Suprapubic skin (tissue), 4 donors: ENCODE measurements at regions not wholly inside any gene's neighbourhood (a gene's known extent, or its start where the extent isn't known, plus 50 kb on each side); places are given as distances from the start of the nearest gene placed in this dataset.
A peak's percentile ranks its signal among the peaks of the same experiment; 100 is the strongest.

Experiments
- DNase-seq, 2 donors: peaks; one replicate each; pipeline ENCODE4 v3.0.0-alpha.2; 2019; ENCODE audit warnings: low spot score in 2 of 2
- H3K27ac ChIP-seq: fragments of 200-600 bp; sonication (generic); one replicate; pipeline ENCODE4 v1.5.1; 2019
- H3K27me3 ChIP-seq: fragments of 200-600 bp; sonication (generic); one replicate; pipeline ENCODE4 v1.5.1; 2019
- H3K36me3 ChIP-seq: fragments of 200-600 bp; sonication (generic); one replicate; pipeline ENCODE4 v1.5.1; 2019
- H3K4me1 ChIP-seq: fragments of 200-600 bp; sonication (generic); one replicate; pipeline ENCODE4 v1.5.1; 2019
- H3K4me3 ChIP-seq: fragments of 200-600 bp; sonication (generic); one replicate; pipeline ENCODE4 v1.5.1; 2019; ENCODE audit warnings: mild to moderate bottlenecking
- H3K9me3 ChIP-seq: fragments of 200-600 bp; sonication (generic); one replicate; pipeline ENCODE4 v1.5.1; 2019
- CTCF ChIP-seq, 2 donors: fragments of 200-600 bp in 1 of 2; fragments of 450-650 bp in 1 of 2; sonication (generic) in 1 of 2; IDR thresholded peaks; one replicate each; pipeline ENCODE4 v1.5.1; 2016 to 2019; ENCODE audit warnings: antibody characterized with exemption in 2 of 2, mild to moderate bottlenecking in 1 of 2, moderate library complexity in 1 of 2
- EP300 ChIP-seq: sonication (generic); formaldehyde crosslinking; IDR thresholded peaks from one replicate; pipeline ENCODE4 v1.6.1; 2017; ENCODE audit warnings: antibody characterized with exemption
- POLR2A ChIP-seq, 2 donors: fragments of 450-650 bp; IDR thresholded peaks; one replicate each; pipeline ENCODE4 v1.6.1; 2017; ENCODE audit warnings: antibody characterized with exemption in 2 of 2, mild to moderate bottlenecking in 2 of 2, moderate library complexity in 2 of 2
- POLR2AphosphoS5 ChIP-seq, 3 donors: sonication (generic); formaldehyde crosslinking; IDR thresholded peaks; one replicate each; pipeline ENCODE4 v1.6.1; 2017; ENCODE audit warnings: antibody characterized with exemption in 3 of 3
- WGBS: methylation state at CpG from one replicate; pipeline ENCODE4 v1.1.5; 2018; 5-methylcytosine and 5-hydroxymethylcytosine counted together

GRCh38 chr9:96169901-96170300, 132.1 kb downstream of the HSD17B3 start:
- TF ChIP-seq CTCF (IDR thresholded peaks at IDR 0.05) = no peak
- TF ChIP-seq EP300 = no peak
- no peak for TF ChIP-seq POLR2A (IDR thresholded peaks at IDR 0.05)
- TF ChIP-seq POLR2AphosphoS5 (IDR thresholded peaks at IDR 0.05) = no peak
- Histone ChIP-seq H3K4me3 (no peak overlapping the region), H3K27me3 (peaks cover 3% of the 10 kb centered on the region), H3K9me3 (no peaks in the 10 kb centered on the region), H3K4me1 (peaks cover 28% of the 10 kb centered on the region), H3K27ac (peak overlapping the region; percentile 39), H3K36me3 (no peaks in the 10 kb centered on the region)
- DNase-seq = no peak
- 86% methylated on average over 6 of the region's 6 CpGs for WGBS

GRCh38 chr9:96169484-96169883, 132.5 kb downstream of the HSD17B3 start:
- H3K27ac ChIP-seq = peak overlapping the region; percentile 39
- WGBS = 43% methylated on average over 15 of the region's 15 CpGs
- peaks cover 3% of the 10 kb centered on the region for H3K27me3 ChIP-seq
- no peak for DNase-seq
- H3K9me3 ChIP-seq = no peaks in the 10 kb centered on the region
- H3K4me3 ChIP-seq = no peak overlapping the region
- no peaks in the 10 kb centered on the region for H3K36me3 ChIP-seq
- TF ChIP-seq CTCF (IDR thresholded peaks at IDR 0.05) (no peak), EP300 (no peak), POLR2A (IDR thresholded peaks at IDR 0.05) (no peak), POLR2AphosphoS5 (IDR thresholded peaks at IDR 0.05) (no peak)
- peaks cover 28% of the 10 kb centered on the region for H3K4me1 ChIP-seq

GRCh38 chr9:96168882-96169281, 133.1 kb downstream of the HSD17B3 start:
- WGBS = 95% methylated on average over 8 of the region's 10 CpGs
- Histone ChIP-seq H3K4me1 (peaks cover 28% of the 10 kb centered on the region), H3K36me3 (no peaks in the 10 kb centered on the region), H3K27ac (peak overlapping the region; percentile 39), H3K27me3 (peaks cover 3% of the 10 kb centered on the region), H3K4me3 (no peak overlapping the region), H3K9me3 (no peaks in the 10 kb centered on the region)
- DNase-seq = no peak
- no peak for TF ChIP-seq EP300
- no peak for TF ChIP-seq POLR2AphosphoS5 (IDR thresholded peaks at IDR 0.05)
- no peak for TF ChIP-seq CTCF (IDR thresholded peaks at IDR 0.05)
- TF ChIP-seq POLR2A (IDR thresholded peaks at IDR 0.05) = no peak

- Histone ChIP-seq H3K27me3 (no peaks in the 10 kb centered on the region), H3K4me3 (no peak overlapping the region), H3K9me3 (no peaks in the 10 kb centered on the region), H3K27ac (no peak overlapping the region), H3K4me1 (peaks cover 20% of the 10 kb centered on the region), H3K36me3 (no peaks in the 10 kb centered on the region)
- WGBS = 97% methylated on average over 14 of the region's 15 CpGs
- DNase-seq = no peak
- TF ChIP-seq EP300 = no peak
- TF ChIP-seq POLR2AphosphoS5 (IDR thresholded peaks at IDR 0.05) = no peak
- no peak for TF ChIP-seq POLR2A (IDR thresholded peaks at IDR 0.05)
- TF ChIP-seq CTCF (IDR thresholded peaks at IDR 0.05) = no peak
These were observed 135.0 kb downstream of the HSD17B3 start for GRCh38 chr9:96167011-96167410.

- peak in 1 of 2 donors; percentile 65 for DNase-seq
- TF ChIP-seq CTCF (IDR thresholded peaks at IDR 0.05) = no peak
- TF ChIP-seq POLR2AphosphoS5 (IDR thresholded peaks at IDR 0.05) = no peak
- no peak for TF ChIP-seq POLR2A (IDR thresholded peaks at IDR 0.05)
- no peak for TF ChIP-seq EP300
- no peaks in the 10 kb centered on the region for H3K9me3 ChIP-seq
- H3K27me3 ChIP-seq = peaks cover 3% of the 10 kb centered on the region
- H3K4me1 ChIP-seq = peaks cover 7% of the 10 kb centered on the region
- no peaks in the 10 kb centered on the region for H3K36me3 ChIP-seq
- H3K4me3 ChIP-seq = no peak overlapping the region
- H3K27ac ChIP-seq = no peak overlapping the region
- 71% methylated on average over 11 of the region's 11 CpGs for WGBS
These were observed 137.7 kb downstream of the HSD17B3 start for GRCh38 chr9:96164268-96164683.
